Mammary epithelial cell (primary cell): ENCODE measurements at regions not wholly inside any gene's neighbourhood (a gene's known extent, or its start where the extent isn't known, plus 50 kb on each side); places are given as distances from the start of the nearest gene placed in this dataset.
"Not testable (repeated sequence)": the region's sequence is repeated elsewhere in the genome, so short reads cannot be mapped to it uniquely, and the experiment has no call there.

Experiments
- CTCF ChIP-seq, 2 donors: IDR thresholded peaks in 1 of 2; conservative IDR thresholded peaks in 1 of 2; 2 replicates each; pipeline ENCODE4 v1.5.1; 2011 to 2012; ENCODE audit warnings: inconsistent platforms in 2 of 2, low read length in 2 of 2, mild to moderate bottlenecking in 2 of 2, control low read depth in 1 of 2, low read depth in 1 of 2; ENCODE audit not compliant: insufficient read depth in 1 of 2; ENCODE audit errors: extremely low read depth in 1 of 2
- EZH2 ChIP-seq: IDR thresholded peaks from 2 replicates; pipeline ENCODE4 v1.6.1; 2012; ENCODE audit warnings: low read length, inconsistent platforms, borderline replicate concordance

GRCh38 chr11:50348018-50348417 lies 315.3 kb downstream of the OR4C45 start:
- not testable (repeated sequence) for TF ChIP-seq CTCF (conservative IDR thresholded peaks at IDR 0.05 in 1 of 2, IDR thresholded peaks at IDR 0.05 in 1 of 2; ENCODE audit: extremely low read depth in 1 of 2, insufficient read depth in 1 of 2, low read depth in 1 of 2, low read length in 2 of 2); EZH2
